ENCODE measurements at regions not wholly inside any gene's neighbourhood (a gene's known extent, or its start where the extent isn't known, plus 50 kb on each side); places are given as distances from the start of the nearest gene placed in this dataset.
"Not testable (repeated sequence)": the region's sequence is repeated elsewhere in the genome, so short reads cannot be mapped to it uniquely, and the experiment has no call there.

- H3K4me3 Mint-ChIP-seq; H3K4me1 Mint-ChIP-seq (ENCODE audit: low read depth); H3K27me3 Mint-ChIP-seq (ENCODE audit: low read depth); H3K36me3 Mint-ChIP-seq (ENCODE audit: low read depth); H3K9me3 Mint-ChIP-seq; H3K27ac Mint-ChIP-seq: not testable (repeated sequence)
Observed at GRCh38 chr21:5086416-5086815, 5435.0 kb upstream of the TPTE start.

GRCh38 chr21:5088820-5089219 is 5432.6 kb upstream of the TPTE start:
- not testable (repeated sequence) for H3K27me3 Mint-ChIP-seq (ENCODE audit: low read depth); H3K36me3 Mint-ChIP-seq (ENCODE audit: low read depth); H3K9me3 Mint-ChIP-seq; H3K4me3 Mint-ChIP-seq; H3K27ac Mint-ChIP-seq; H3K4me1 Mint-ChIP-seq (ENCODE audit: low read depth)

GRCh38 chr21:5089399-5090089 is 5431.8 kb upstream of the TPTE start:
- H3K27ac Mint-ChIP-seq; H3K4me1 Mint-ChIP-seq (ENCODE audit: low read depth): not testable (repeated sequence)

GRCh38 chr21:5090132-5091079 is 5431.0 kb upstream of the TPTE start:
- not testable (repeated sequence) for H3K4me1 Mint-ChIP-seq (ENCODE audit: low read depth); H3K4me3 Mint-ChIP-seq; H3K27ac Mint-ChIP-seq; H3K9me3 Mint-ChIP-seq; H3K36me3 Mint-ChIP-seq (ENCODE audit: low read depth); H3K27me3 Mint-ChIP-seq (ENCODE audit: low read depth)

More at GRCh38 chr21:5089399-5090089, 5431.8 kb upstream of the TPTE start:
- H3K9me3 Mint-ChIP-seq; H3K27me3 Mint-ChIP-seq (ENCODE audit: low read depth); H3K4me3 Mint-ChIP-seq; H3K36me3 Mint-ChIP-seq (ENCODE audit: low read depth): not testable (repeated sequence)

- not testable (repeated sequence) for H3K4me1 Mint-ChIP-seq (ENCODE audit: low read depth); H3K9me3 Mint-ChIP-seq; H3K4me3 Mint-ChIP-seq; H3K36me3 Mint-ChIP-seq (ENCODE audit: low read depth); H3K27me3 Mint-ChIP-seq (ENCODE audit: low read depth); H3K27ac Mint-ChIP-seq
Observed at GRCh38 chr21:5091274-5091673, 5430.1 kb upstream of the TPTE start.

GRCh38 chr21:5095628-5096027 is 5425.8 kb upstream of the TPTE start:
- H3K4me1 Mint-ChIP-seq (ENCODE audit: low read depth); H3K4me3 Mint-ChIP-seq; H3K9me3 Mint-ChIP-seq; H3K27me3 Mint-ChIP-seq (ENCODE audit: low read depth); H3K36me3 Mint-ChIP-seq (ENCODE audit: low read depth); H3K27ac Mint-ChIP-seq: not testable (repeated sequence)

- not testable (repeated sequence) for H3K4me3 Mint-ChIP-seq; H3K4me1 Mint-ChIP-seq (ENCODE audit: low read depth); H3K36me3 Mint-ChIP-seq (ENCODE audit: low read depth); H3K27me3 Mint-ChIP-seq (ENCODE audit: low read depth); H3K27ac Mint-ChIP-seq; H3K9me3 Mint-ChIP-seq
Observed at GRCh38 chr21:5098010-5098743, 5423.2 kb upstream of the TPTE start.

- H3K27me3 Mint-ChIP-seq (ENCODE audit: low read depth); H3K4me3 Mint-ChIP-seq; H3K9me3 Mint-ChIP-seq; H3K4me1 Mint-ChIP-seq (ENCODE audit: low read depth); H3K27ac Mint-ChIP-seq; H3K36me3 Mint-ChIP-seq (ENCODE audit: low read depth): not testable (repeated sequence)
Observed at GRCh38 chr21:5100604-5101174, 5420.7 kb upstream of the TPTE start.

GRCh38 chr21:5101749-5102148 is 5419.6 kb upstream of the TPTE start:
- H3K4me3 Mint-ChIP-seq, result peak overlapping the region; percentile 62
- H3K27me3 Mint-ChIP-seq (ENCODE audit: low read depth); H3K36me3 Mint-ChIP-seq (ENCODE audit: low read depth); H3K4me1 Mint-ChIP-seq (ENCODE audit: low read depth); H3K9me3 Mint-ChIP-seq: not testable (repeated sequence)
- peak overlapping the region; percentile 95 for H3K27ac Mint-ChIP-seq

GRCh38 chr21:5103880-5104561 is 5417.4 kb upstream of the TPTE start:
- H3K27me3 Mint-ChIP-seq (ENCODE audit: low read depth); H3K36me3 Mint-ChIP-seq (ENCODE audit: low read depth); H3K9me3 Mint-ChIP-seq; H3K4me1 Mint-ChIP-seq (ENCODE audit: low read depth): not testable (repeated sequence)
- H3K27ac Mint-ChIP-seq, result peak overlapping the region; percentile 87
- peak overlapping the region; percentile 67 for H3K4me3 Mint-ChIP-seq

GRCh38 chr21:5104562-5104928 is 5416.8 kb upstream of the TPTE start:
- not testable (repeated sequence) for H3K27me3 Mint-ChIP-seq (ENCODE audit: low read depth); H3K9me3 Mint-ChIP-seq; H3K4me3 Mint-ChIP-seq; H3K36me3 Mint-ChIP-seq (ENCODE audit: low read depth); H3K4me1 Mint-ChIP-seq (ENCODE audit: low read depth); H3K27ac Mint-ChIP-seq

- H3K9me3 Mint-ChIP-seq; H3K36me3 Mint-ChIP-seq (ENCODE audit: low read depth); H3K4me1 Mint-ChIP-seq (ENCODE audit: low read depth); H3K27me3 Mint-ChIP-seq (ENCODE audit: low read depth); H3K27ac Mint-ChIP-seq; H3K4me3 Mint-ChIP-seq: not testable (repeated sequence)
Observed at GRCh38 chr21:5105939-5106708, 5415.3 kb upstream of the TPTE start.

- H3K27me3 Mint-ChIP-seq (ENCODE audit: low read depth); H3K4me1 Mint-ChIP-seq (ENCODE audit: low read depth); H3K4me3 Mint-ChIP-seq; H3K36me3 Mint-ChIP-seq (ENCODE audit: low read depth); H3K9me3 Mint-ChIP-seq: not testable (repeated sequence)
- H3K27ac Mint-ChIP-seq, result peak overlapping the region; percentile 88
Observed at GRCh38 chr21:5106767-5107464, 5414.5 kb upstream of the TPTE start.
